Progenitor cell of endocrine pancreas (in vitro differentiated cells): ENCODE measurements at regions not wholly inside any gene's neighbourhood (a gene's known extent, or its start where the extent isn't known, plus 50 kb on each side); places are given as distances from the start of the nearest gene placed in this dataset.

Source experiments
- DNase-seq: peaks from one replicate; pipeline ENCODE4 v3.0.0; 2021; ENCODE audit warnings: low spot score; ENCODE audit not compliant: unreplicated experiment
- H3K27ac Mint-ChIP-seq: 2 replicates; pipeline ENCODE4 v1.8.0; 2021; ENCODE audit warnings: mild to moderate bottlenecking, moderate library complexity, mixed read lengths
- H3K27me3 Mint-ChIP-seq: 2 replicates; pipeline ENCODE4 v1.8.0; 2021; ENCODE audit warnings: mixed read lengths
- H3K36me3 Mint-ChIP-seq: 2 replicates; pipeline ENCODE4 v1.8.0; 2022; ENCODE audit warnings: mixed read lengths; ENCODE audit not compliant: insufficient read depth
- H3K4me1 Mint-ChIP-seq: 2 replicates; pipeline ENCODE4 v1.8.0; 2021; ENCODE audit warnings: low read depth, mixed read lengths
- H3K4me3 Mint-ChIP-seq: 2 replicates; pipeline ENCODE4 v1.8.0; 2021; ENCODE audit warnings: low read depth, mild to moderate bottlenecking, moderate library complexity, mixed read lengths
- H3K9me3 Mint-ChIP-seq: 2 replicates; pipeline ENCODE4 v1.8.0; 2021; ENCODE audit warnings: low read depth, mixed read lengths
- CTCF ChIP-seq: fragments of 200-600 bp; sonication (generic); IDR thresholded peaks from one replicate; pipeline ENCODE4 v1.5.0; 2021; ENCODE audit warnings: antibody characterized with exemption, mild to moderate bottlenecking; ENCODE audit not compliant: unreplicated experiment

- H3K4me1 Mint-ChIP-seq, result no peaks in the 10 kb centered on the region
- H3K36me3 Mint-ChIP-seq, result peaks cover 4% of the 10 kb centered on the region
- DNase-seq, result no peak
- no peak for TF ChIP-seq CTCF
- H3K27ac Mint-ChIP-seq, result no peak overlapping the region
- H3K4me3 Mint-ChIP-seq, result no peak overlapping the region
- no peaks in the 10 kb centered on the region for H3K27me3 Mint-ChIP-seq
- H3K9me3 Mint-ChIP-seq, result peaks cover 48% of the 10 kb centered on the region
Measured at GRCh38 chrX:78384486-78384885, 57.1 kb upstream of the CYSLTR1 start.

DNA sequence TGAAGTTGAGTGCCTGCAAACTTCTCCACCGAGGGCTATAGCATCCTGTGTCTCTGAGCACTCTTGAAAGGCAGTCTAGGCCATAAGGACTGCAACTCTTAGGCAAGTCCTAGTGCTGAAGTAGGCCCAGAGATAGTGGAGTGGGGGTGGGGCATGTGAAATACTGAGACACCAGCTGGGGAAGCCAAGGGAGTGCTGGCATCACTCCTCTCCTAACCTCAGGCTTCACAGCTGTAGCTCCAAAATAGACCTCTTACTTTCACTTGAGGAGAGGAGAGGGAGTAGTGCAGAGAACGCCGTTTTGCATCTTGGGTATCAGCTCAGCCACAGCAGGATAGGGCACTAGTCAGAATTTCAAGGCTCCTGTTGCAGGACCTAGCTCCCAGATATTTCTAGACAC lies 56.2 kb upstream of the CYSLTR1 start:
- Mint-ChIP-seq H3K27ac (no peak overlapping the region), H3K4me1 (no peaks in the 10 kb centered on the region), H3K27me3 (no peaks in the 10 kb centered on the region), H3K9me3 (peaks cover 45% of the 10 kb centered on the region), H3K4me3 (no peak overlapping the region), H3K36me3 (no peaks in the 10 kb centered on the region)
- TF ChIP-seq CTCF, result no peak
- no peak for DNase-seq

- no peaks in the 10 kb centered on the region for H3K4me1 Mint-ChIP-seq
Measured at GRCh38 chrX:78378476-78379115, 51.2 kb upstream of the CYSLTR1 start.

More at GRCh38 chrX:78378476-78379115, 51.2 kb upstream of the CYSLTR1 start:
- Mint-ChIP-seq H3K9me3 (peaks cover 25% of the 10 kb centered on the region), H3K27me3 (no peaks in the 10 kb centered on the region), H3K4me3 (no peak overlapping the region), H3K36me3 (no peaks in the 10 kb centered on the region), H3K27ac (no peak overlapping the region)
- no peak for TF ChIP-seq CTCF
- DNase-seq, result no peak
